H9 (cell line): ENCODE measurements at regions not wholly inside any gene's neighbourhood (a gene's known extent, or its start where the extent isn't known, plus 50 kb on each side); places are given as distances from the start of the nearest gene placed in this dataset.

ENCODE experiments used
- DNase-seq: peaks from one replicate; pipeline ENCODE4 v3.0.0-alpha.2; 2017
- H2AFZ ChIP-seq: one replicate; pipeline ENCODE4 v1.6.1; 2013; ENCODE audit warnings: mild to moderate bottlenecking, low read length, control low read depth, moderate library complexity
- H2AK5ac ChIP-seq: 2 replicates; pipeline ENCODE4 v1.6.1; 2013; ENCODE audit warnings: low read length, control low read depth, mixed read lengths; ENCODE audit not compliant: insufficient read length
- H2BK120ac ChIP-seq: one replicate; pipeline ENCODE4 v1.6.1; 2013; ENCODE audit warnings: low read depth, mild to moderate bottlenecking, low read length, control low read depth, inconsistent platforms; ENCODE audit not compliant: poor library complexity, severe bottlenecking
- H2BK12ac ChIP-seq: 2 replicates; pipeline ENCODE4 v1.6.1; 2013; ENCODE audit warnings: low read length, control low read depth, mixed read lengths, low read depth; ENCODE audit not compliant: insufficient read length
- H2BK15ac ChIP-seq: 2 replicates; pipeline ENCODE4 v1.6.1; 2013; ENCODE audit warnings: low read depth, low read length, control low read depth
- H2BK20ac ChIP-seq: one replicate; pipeline ENCODE4 v1.6.1; 2013; ENCODE audit warnings: low read depth, mild to moderate bottlenecking, low read length, control low read depth, inconsistent platforms; ENCODE audit not compliant: poor library complexity, severe bottlenecking
- H2BK5ac ChIP-seq: 2 replicates; pipeline ENCODE4 v1.6.1; 2013; ENCODE audit warnings: low read length, control low read depth, mixed read lengths; ENCODE audit not compliant: insufficient read length
- H3K14ac ChIP-seq: 2 replicates; pipeline ENCODE4 v1.6.1; 2013; ENCODE audit warnings: low read length, control low read depth; ENCODE audit not compliant: insufficient read depth
- H3K18ac ChIP-seq: 2 replicates; pipeline ENCODE4 v1.6.1; 2013; ENCODE audit warnings: low read depth, mild to moderate bottlenecking, mixed read lengths, low read length, control low read depth; ENCODE audit not compliant: insufficient read length
- H3K23ac ChIP-seq: 2 replicates; pipeline ENCODE4 v1.6.1; 2013; ENCODE audit warnings: low read length, control low read depth, mixed read lengths, low read depth; ENCODE audit not compliant: insufficient read length
- H3K23me2 ChIP-seq: 2 replicates; pipeline ENCODE4 v1.6.1; 2013; ENCODE audit warnings: low read depth, mild to moderate bottlenecking, mixed read lengths, low read length, control low read depth; ENCODE audit not compliant: insufficient read length, poor library complexity, severe bottlenecking
- H3K27ac ChIP-seq: 2 replicates; pipeline ENCODE4 v1.5.1; 2013; ENCODE audit warnings: low read length, control low read depth, mixed read lengths, low read depth; ENCODE audit not compliant: insufficient read length
- H3K27me3 ChIP-seq: 2 replicates; pipeline ENCODE4 v1.6.1; 2013; ENCODE audit warnings: low read length, control low read depth, inconsistent platforms; ENCODE audit not compliant: insufficient read depth
- H3K4ac ChIP-seq: 2 replicates; pipeline ENCODE4 v1.6.1; 2013; ENCODE audit warnings: low read depth, mild to moderate bottlenecking, control low read depth, inconsistent platforms, low read length, moderate library complexity
- H3K4me1 ChIP-seq: 2 replicates; pipeline ENCODE4 v1.6.1; 2013; ENCODE audit warnings: low read length, control low read depth, inconsistent platforms; ENCODE audit not compliant: insufficient read depth
- H3K4me2 ChIP-seq: 2 replicates; pipeline ENCODE4 v1.6.1; 2013; ENCODE audit warnings: low read length, control low read depth, mixed read lengths; ENCODE audit not compliant: insufficient read length, insufficient read depth
- H3K56ac ChIP-seq: 2 replicates; pipeline ENCODE4 v1.6.1; 2013; ENCODE audit warnings: low read depth, mild to moderate bottlenecking, mixed read lengths, low read length, control low read depth; ENCODE audit not compliant: insufficient read length
- H3K79me1 ChIP-seq: 2 replicates; pipeline ENCODE4 v1.6.1; 2013; ENCODE audit warnings: low read depth, mild to moderate bottlenecking, moderate library complexity, low read length, control low read depth, inconsistent platforms; ENCODE audit not compliant: insufficient read depth, poor library complexity, severe bottlenecking
- H3K79me2 ChIP-seq: 2 replicates; pipeline ENCODE4 v1.6.1; 2013; ENCODE audit warnings: low read length, control low read depth, inconsistent platforms; ENCODE audit not compliant: insufficient read depth
- H3K9ac ChIP-seq: 2 replicates; pipeline ENCODE4 v1.6.1; 2013; ENCODE audit warnings: low read length, control low read depth, mixed read lengths; ENCODE audit not compliant: insufficient read length; ENCODE audit errors: extremely low read depth
- H3K9me3 ChIP-seq: one replicate; pipeline ENCODE4 v1.6.1; 2013; ENCODE audit warnings: low read depth, low read length, inconsistent platforms; ENCODE audit not compliant: control insufficient read depth
- H3T11ph ChIP-seq: one replicate; pipeline ENCODE4 v1.6.1; 2013; ENCODE audit warnings: mild to moderate bottlenecking, low read length, control low read depth, inconsistent platforms
- H4K20me1 ChIP-seq: one replicate; pipeline ENCODE4 v1.6.1; 2013; ENCODE audit not compliant: control insufficient read depth, insufficient read length, insufficient read depth
- H4K5ac ChIP-seq: 2 replicates; pipeline ENCODE4 v1.6.1; 2013; ENCODE audit warnings: low read depth, mild to moderate bottlenecking, mixed read lengths, low read length, control low read depth; ENCODE audit not compliant: insufficient read length
- H4K8ac ChIP-seq: replicated peaks from 2 replicates; pipeline ENCODE4 v1.6.1; 2013; ENCODE audit warnings: low read length, control low read depth, mixed read lengths, low read depth; ENCODE audit not compliant: insufficient read length
- H4K91ac ChIP-seq: 2 replicates; pipeline ENCODE4 v1.6.1; 2013; ENCODE audit warnings: low read depth, mild to moderate bottlenecking, moderate library complexity, mixed read lengths, low read length, control low read depth; ENCODE audit not compliant: insufficient read length
- H3K27ac Mint-ChIP-seq, 3 experiments: 2 replicates in 2 of 3; 3 replicates in 1 of 3; pipeline ENCODE4 v1.8.0; 2020 to 2021; ENCODE audit warnings: mixed read lengths in 3 of 3, mild to moderate bottlenecking in 1 of 3, moderate library complexity in 1 of 3
- H3K27me3 Mint-ChIP-seq: 2 replicates; pipeline ENCODE4 v1.8.0; 2021; ENCODE audit warnings: low read depth, mild to moderate bottlenecking, moderate library complexity, mixed read lengths
- H3K36me3 Mint-ChIP-seq, 3 experiments: 2 replicates in 2 of 3; 3 replicates in 1 of 3; pipeline ENCODE4 v1.8.0; 2020 to 2021; ENCODE audit warnings: low read depth in 3 of 3, mixed read lengths in 3 of 3; ENCODE audit not compliant: insufficient read depth in 1 of 3
- H3K4me1 Mint-ChIP-seq, 2 experiments: 2 replicates each; pipeline ENCODE4 v1.8.0; 2020; ENCODE audit warnings: mixed read lengths in 2 of 2
- H3K4me3 Mint-ChIP-seq, 2 experiments: 2 replicates in 1 of 2; 3 replicates in 1 of 2; pipeline ENCODE4 v1.8.0; 2020 to 2021; ENCODE audit warnings: mild to moderate bottlenecking in 2 of 2, mixed read lengths in 2 of 2, moderate library complexity in 1 of 2
- H3K9me3 Mint-ChIP-seq, 2 experiments: 2 replicates in 1 of 2; 3 replicates in 1 of 2; pipeline ENCODE4 v1.8.0; 2020; ENCODE audit warnings: mild to moderate bottlenecking in 2 of 2, mixed read lengths in 2 of 2, moderate library complexity in 1 of 2
- CTCF ChIP-seq: fragments of 200-600 bp; sonication (generic); conservative IDR thresholded peaks from 3 replicates; pipeline ENCODE4 v1.8.0; 2021; ENCODE audit warnings: antibody characterized with exemption, mild to moderate bottlenecking
- WGBS: extraction: QIAGEN DNeasy Blood & Tissue Kit; methylation state at CpG from one replicate; pipeline ENCODE4 v1.1.7; 2013; ENCODE audit warnings: missing lambda C conversion rate, low lambda C conversion rate, mixed read lengths; ENCODE audit not compliant: insufficient read length; ENCODE audit errors: extremely low coverage; 5-methylcytosine and 5-hydroxymethylcytosine counted together

DNA sequence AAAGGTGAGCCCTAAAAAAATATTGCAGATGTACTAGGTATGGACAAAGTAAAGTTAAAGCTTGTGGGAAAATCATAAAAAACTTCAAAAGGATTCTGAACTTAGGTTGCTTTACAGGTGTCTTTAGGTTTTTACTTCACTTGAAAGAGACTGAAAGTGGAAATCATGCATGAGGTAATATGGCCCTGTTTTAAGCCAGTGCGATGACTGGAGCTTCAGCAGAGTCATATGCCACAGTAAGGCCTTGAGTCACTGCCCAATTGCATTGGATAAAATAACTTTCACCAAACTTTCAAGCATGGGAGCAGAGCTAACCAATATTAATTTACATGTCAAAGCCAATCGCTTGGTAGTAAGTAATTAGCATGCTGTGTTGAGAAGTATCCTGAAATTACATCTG lies 63.9 kb upstream of the TMEM260 start:
- H3K18ac ChIP-seq: no peak overlapping the region
- no peaks in the 10 kb centered on the region for H3K9me3 Mint-ChIP-seq

More for the DNA sequence above, 63.9 kb upstream of the TMEM260 start:
- H2AK5ac ChIP-seq: no peak overlapping the region
- Mint-ChIP-seq H3K27ac (no peak overlapping the region), H3K4me1 (peaks cover 15 to 16% of the 10 kb centered on the region in 2 experiments), H3K4me3 (no peak overlapping the region), H3K36me3 (no peaks in the 10 kb centered on the region), H3K27me3 (peaks cover 6% of the 10 kb centered on the region)
- H3K79me2 ChIP-seq: no peaks in the 10 kb centered on the region
- no peak for DNase-seq
- H3K79me1 ChIP-seq: no peaks in the 10 kb centered on the region
- H4K20me1 ChIP-seq: no peaks in the 10 kb centered on the region
- no peak overlapping the region for H3K4me2 ChIP-seq
- H4K91ac ChIP-seq: no peak overlapping the region
- no peak overlapping the region for H4K8ac ChIP-seq
- H2BK20ac ChIP-seq: no peak overlapping the region
- H2AFZ ChIP-seq: no peak overlapping the region
- H3T11ph ChIP-seq: no peak overlapping the region
- no peak overlapping the region for H3K14ac ChIP-seq
- H3K23me2 ChIP-seq: no peaks in the 10 kb centered on the region
- no CpG with 5 or more reads among the region's 2 CpGs for WGBS
- H2BK5ac ChIP-seq: no peak overlapping the region
- no peak overlapping the region for H3K9ac ChIP-seq
- no peaks in the 10 kb centered on the region for H3K4me1 ChIP-seq
- H3K23ac ChIP-seq: no peak overlapping the region
- H2BK12ac ChIP-seq: no peak overlapping the region
- H4K5ac ChIP-seq: no peak overlapping the region
- H2BK15ac ChIP-seq: no peak overlapping the region
- H3K27ac ChIP-seq: no peak overlapping the region
- TF ChIP-seq CTCF: no peak
- no peaks in the 10 kb centered on the region for H3K27me3 ChIP-seq
- H2BK120ac ChIP-seq: no peak overlapping the region
- no peak overlapping the region for H3K56ac ChIP-seq
- H3K4ac ChIP-seq: no peak overlapping the region
- no peaks in the 10 kb centered on the region for H3K9me3 ChIP-seq
